Peyer's patch (tissue), 4 donors: ENCODE measurements at regions not wholly inside any gene's neighbourhood (a gene's known extent, or its start where the extent isn't known, plus 50 kb on each side); places are given as distances from the start of the nearest gene placed in this dataset.

Experiments
- POLR2A ChIP-seq, 2 donors: fragments of 450-650 bp; IDR thresholded peaks; one replicate each; pipeline ENCODE4 v1.5.1; 2017; ENCODE audit warnings: antibody characterized with exemption in 2 of 2, mild to moderate bottlenecking in 2 of 2, moderate library complexity in 2 of 2
- TF ChIP-seq, protein P1 (sequence below), 6 experiments: fragments of 450-650 bp in 4 of 6; fragments of 200-600 bp in 2 of 6; sonication (generic) in 1 of 6; IDR thresholded peaks; one replicate each; pipeline ENCODE4 v1.5.1; 2017 to 2019; ENCODE audit warnings: antibody characterized with exemption in 6 of 6, mild to moderate bottlenecking in 3 of 6, moderate library complexity in 1 of 6

DNA sequence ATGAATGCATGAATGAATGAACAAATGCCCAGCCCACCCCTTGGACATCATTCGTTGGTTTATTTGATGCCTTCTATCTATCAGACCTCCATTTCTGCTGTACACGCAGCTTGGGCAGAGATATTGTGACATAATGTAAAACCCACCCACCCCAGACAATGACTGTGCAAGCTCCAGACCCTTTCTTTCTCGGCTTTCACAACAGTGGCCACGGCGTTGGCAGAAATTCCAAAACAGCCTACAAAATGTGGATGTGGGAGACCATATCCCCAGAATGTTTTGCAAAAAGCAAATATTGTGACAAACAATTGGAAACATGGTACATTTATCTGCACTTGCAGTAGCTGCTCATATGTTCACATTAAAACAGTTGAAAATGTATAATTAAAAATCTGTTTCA lies 162.0 kb upstream of the MAFB start:
- TF ChIP-seq, protein P1, sequence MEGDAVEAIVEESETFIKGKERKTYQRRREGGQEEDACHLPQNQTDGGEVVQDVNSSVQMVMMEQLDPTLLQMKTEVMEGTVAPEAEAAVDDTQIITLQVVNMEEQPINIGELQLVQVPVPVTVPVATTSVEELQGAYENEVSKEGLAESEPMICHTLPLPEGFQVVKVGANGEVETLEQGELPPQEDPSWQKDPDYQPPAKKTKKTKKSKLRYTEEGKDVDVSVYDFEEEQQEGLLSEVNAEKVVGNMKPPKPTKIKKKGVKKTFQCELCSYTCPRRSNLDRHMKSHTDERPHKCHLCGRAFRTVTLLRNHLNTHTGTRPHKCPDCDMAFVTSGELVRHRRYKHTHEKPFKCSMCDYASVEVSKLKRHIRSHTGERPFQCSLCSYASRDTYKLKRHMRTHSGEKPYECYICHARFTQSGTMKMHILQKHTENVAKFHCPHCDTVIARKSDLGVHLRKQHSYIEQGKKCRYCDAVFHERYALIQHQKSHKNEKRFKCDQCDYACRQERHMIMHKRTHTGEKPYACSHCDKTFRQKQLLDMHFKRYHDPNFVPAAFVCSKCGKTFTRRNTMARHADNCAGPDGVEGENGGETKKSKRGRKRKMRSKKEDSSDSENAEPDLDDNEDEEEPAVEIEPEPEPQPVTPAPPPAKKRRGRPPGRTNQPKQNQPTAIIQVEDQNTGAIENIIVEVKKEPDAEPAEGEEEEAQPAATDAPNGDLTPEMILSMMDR (IDR thresholded peaks at IDR 0.05), result no peak
- TF ChIP-seq POLR2A (IDR thresholded peaks at IDR 0.05), result no peak
